ENCODE measurements at regions not wholly inside any gene's neighbourhood (a gene's known extent, or its start where the extent isn't known, plus 50 kb on each side); places are given as distances from the start of the nearest gene placed in this dataset.

DNA sequence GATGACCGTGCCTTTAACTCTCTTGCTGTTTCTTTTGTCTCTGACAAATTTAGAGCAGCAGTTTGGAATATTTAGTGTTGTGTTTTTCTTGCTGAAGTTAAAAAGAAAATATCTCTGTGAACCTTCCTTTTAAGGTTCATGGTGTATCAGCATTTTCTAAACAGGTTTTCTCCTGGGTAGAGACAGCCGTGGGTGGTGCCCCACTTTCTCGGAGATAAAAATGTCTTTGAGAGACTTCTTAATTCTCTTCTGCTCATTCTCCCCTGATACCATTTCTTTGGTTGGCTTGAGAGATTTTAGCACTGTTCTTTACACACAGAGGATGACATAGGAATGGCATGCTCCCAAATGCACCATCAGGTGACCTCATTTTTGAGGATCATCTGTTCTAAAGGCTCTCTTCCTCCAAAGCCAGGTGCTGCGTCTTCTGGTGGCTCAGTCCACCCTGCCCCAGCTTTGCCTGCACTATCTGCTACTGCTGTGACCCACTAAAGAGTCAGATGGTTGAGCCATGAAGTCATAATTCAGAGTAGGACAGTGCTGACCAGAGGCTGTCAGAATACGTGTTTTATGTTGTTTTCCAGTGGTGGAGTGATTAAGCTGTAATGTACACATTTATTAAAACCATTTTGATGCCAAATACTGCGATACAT, 90.3 kb upstream of the SLC10A2 start:
- Histone ChIP-seq H3K4me1 (ENCODE audit: insufficient read depth, low read length, severe bottlenecking) (no peaks in the 10 kb centered on the region), H3K27ac (ENCODE audit: low read depth, low read length, poor library complexity, severe bottlenecking) (no peak overlapping the region)

GRCh38 chr13:103153466-103153865, 87.2 kb upstream of the SLC10A2 start:
- Histone ChIP-seq H3K4me2 (ENCODE audit: low read length) (no peak overlapping the region), H3K4me3 (ENCODE audit: low read depth, low read length, poor library complexity, severe bottlenecking) (no peak overlapping the region), H3K9ac (ENCODE audit: low read length) (no peak overlapping the region), H3K9me2 (ENCODE audit: low read depth, low read length) (no peaks in the 10 kb centered on the region), H3K9me3 (ENCODE audit: low read length) (no peaks in the 10 kb centered on the region), H3K4me1 (ENCODE audit: insufficient read depth, low read length, severe bottlenecking) (no peaks in the 10 kb centered on the region), H3F3A (ENCODE audit: insufficient read depth, low read length) (no peaks in the 10 kb centered on the region), H4K20me1 (ENCODE audit: insufficient read depth, low read length) (no peaks in the 10 kb centered on the region), H3K27ac (ENCODE audit: low read depth, low read length, poor library complexity, severe bottlenecking) (no peak overlapping the region), H3K79me2 (ENCODE audit: insufficient read depth, low read length) (no peaks in the 10 kb centered on the region), H2AFZ (ENCODE audit: low read length) (no peak overlapping the region; the same call in 1 of the 2 replicates), H3K36me3 (ENCODE audit: insufficient read depth, low read length) (no peaks in the 10 kb centered on the region), H3K27me3 (ENCODE audit: insufficient read depth, low read length) (no peaks in the 10 kb centered on the region)
- no peak for TF ChIP-seq EZH2 (IDR thresholded peaks at IDR 0.05; ENCODE audit: borderline replicate concordance, low read length)
- TF ChIP-seq, protein P1, sequence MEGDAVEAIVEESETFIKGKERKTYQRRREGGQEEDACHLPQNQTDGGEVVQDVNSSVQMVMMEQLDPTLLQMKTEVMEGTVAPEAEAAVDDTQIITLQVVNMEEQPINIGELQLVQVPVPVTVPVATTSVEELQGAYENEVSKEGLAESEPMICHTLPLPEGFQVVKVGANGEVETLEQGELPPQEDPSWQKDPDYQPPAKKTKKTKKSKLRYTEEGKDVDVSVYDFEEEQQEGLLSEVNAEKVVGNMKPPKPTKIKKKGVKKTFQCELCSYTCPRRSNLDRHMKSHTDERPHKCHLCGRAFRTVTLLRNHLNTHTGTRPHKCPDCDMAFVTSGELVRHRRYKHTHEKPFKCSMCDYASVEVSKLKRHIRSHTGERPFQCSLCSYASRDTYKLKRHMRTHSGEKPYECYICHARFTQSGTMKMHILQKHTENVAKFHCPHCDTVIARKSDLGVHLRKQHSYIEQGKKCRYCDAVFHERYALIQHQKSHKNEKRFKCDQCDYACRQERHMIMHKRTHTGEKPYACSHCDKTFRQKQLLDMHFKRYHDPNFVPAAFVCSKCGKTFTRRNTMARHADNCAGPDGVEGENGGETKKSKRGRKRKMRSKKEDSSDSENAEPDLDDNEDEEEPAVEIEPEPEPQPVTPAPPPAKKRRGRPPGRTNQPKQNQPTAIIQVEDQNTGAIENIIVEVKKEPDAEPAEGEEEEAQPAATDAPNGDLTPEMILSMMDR (IDR thresholded peaks at IDR 0.05; ENCODE audit: low read length) = no peak

More for the DNA sequence above, 90.3 kb upstream of the SLC10A2 start:
- no peak for TF ChIP-seq EZH2 (IDR thresholded peaks at IDR 0.05; ENCODE audit: borderline replicate concordance, low read length)
- TF ChIP-seq, protein P1 (IDR thresholded peaks at IDR 0.05; ENCODE audit: low read length) = no peak
- Histone ChIP-seq H3K4me2 (ENCODE audit: low read length) (no peak overlapping the region), H3K27me3 (ENCODE audit: insufficient read depth, low read length) (no peaks in the 10 kb centered on the region), H3K36me3 (ENCODE audit: insufficient read depth, low read length) (no peaks in the 10 kb centered on the region), H4K20me1 (ENCODE audit: insufficient read depth, low read length) (no peaks in the 10 kb centered on the region), H3K9ac (ENCODE audit: low read length) (no peak overlapping the region), H3K9me3 (ENCODE audit: low read length) (no peaks in the 10 kb centered on the region), H3K79me2 (ENCODE audit: insufficient read depth, low read length) (no peaks in the 10 kb centered on the region), H3F3A (ENCODE audit: insufficient read depth, low read length) (no peaks in the 10 kb centered on the region), H2AFZ (ENCODE audit: low read length) (no peak overlapping the region), H3K4me3 (ENCODE audit: low read depth, low read length, poor library complexity, severe bottlenecking) (no peak overlapping the region), H3K9me2 (ENCODE audit: low read depth, low read length) (no peaks in the 10 kb centered on the region)

GRCh38 chr13:103147961-103148360, 81.7 kb upstream of the SLC10A2 start:
- Histone ChIP-seq H3K4me1 (ENCODE audit: insufficient read depth, low read length, severe bottlenecking) (no peaks in the 10 kb centered on the region), H3K27ac (ENCODE audit: low read depth, low read length, poor library complexity, severe bottlenecking) (no peak overlapping the region), H3K4me2 (ENCODE audit: low read length) (no peak overlapping the region), H3K27me3 (ENCODE audit: insufficient read depth, low read length) (no peaks in the 10 kb centered on the region), H4K20me1 (ENCODE audit: insufficient read depth, low read length) (no peaks in the 10 kb centered on the region), H3K9me3 (ENCODE audit: low read length) (no peaks in the 10 kb centered on the region), H3K4me3 (ENCODE audit: low read depth, low read length, poor library complexity, severe bottlenecking) (no peak overlapping the region), H3K9me2 (ENCODE audit: low read depth, low read length) (no peaks in the 10 kb centered on the region), H3K9ac (ENCODE audit: low read length) (no peak overlapping the region), H3K36me3 (ENCODE audit: insufficient read depth, low read length) (no peaks in the 10 kb centered on the region), H3K79me2 (ENCODE audit: insufficient read depth, low read length) (no peaks in the 10 kb centered on the region), H2AFZ (ENCODE audit: low read length) (no peak overlapping the region), H3F3A (ENCODE audit: insufficient read depth, low read length) (no peaks in the 10 kb centered on the region)
- no peak for TF ChIP-seq EZH2 (IDR thresholded peaks at IDR 0.05; ENCODE audit: borderline replicate concordance, low read length)
- TF ChIP-seq, protein P1 (IDR thresholded peaks at IDR 0.05; ENCODE audit: low read length) = no peak
